ENCODE measurements at regions not wholly inside any gene's neighbourhood (a gene's known extent, or its start where the extent isn't known, plus 50 kb on each side); places are given as distances from the start of the nearest gene placed in this dataset.

- no peaks in the 10 kb centered on the region for H3K4me1 ChIP-seq (ENCODE audit: control insufficient read depth in 1 of 2, insufficient read depth in 2 of 2, low read length in 2 of 2)
- no peaks in the 10 kb centered on the region for H3K79me2 ChIP-seq (ENCODE audit: insufficient read depth, low read length)
- H3K4me3 ChIP-seq (replicated peaks in 1 of 2; ENCODE audit: low read depth in 1 of 2, low read length in 2 of 2) = no peak overlapping the region
- ATAC-seq (no peak), DNase-seq (ENCODE audit: low read depth, low spot score) (no peak)
- intact Hi-C loops (cut with micrococcal nuclease) = no loop called here
- no peaks in the 10 kb centered on the region for H3K27me3 ChIP-seq (ENCODE audit: insufficient read depth, low read length)
- no TSS peak for BruUV-seq (replicated peaks)
- H4K20me1 ChIP-seq (ENCODE audit: insufficient read depth) = no peaks in the 10 kb centered on the region
- ChIA-PET CTCF (no interaction called here), POLR2A (no interaction called here), RAD21 (ENCODE audit: low non-redundant PET in 1 of 2, low total read pairs in 2 of 2, uncharacterized antibody in 2 of 2, unreplicated experiment in 2 of 2) (no interaction called here)
- H3K9me3 ChIP-seq (ENCODE audit: control insufficient read depth in 1 of 2, insufficient read depth in 1 of 2, low read depth in 1 of 2, low read length in 2 of 2) = no peaks in the 10 kb centered on the region
- no peaks in the 10 kb centered on the region for H3K36me3 ChIP-seq (ENCODE audit: control insufficient read depth in 1 of 2, insufficient read depth in 2 of 2, low read length in 2 of 2)
- H3K9ac ChIP-seq (ENCODE audit: low read length) = no peak overlapping the region
- no peak overlapping the region for H3K27ac ChIP-seq (ENCODE audit: low read depth, low read length)
- H2AFZ ChIP-seq (ENCODE audit: low read depth, low read length, poor library complexity, severe bottlenecking) = no peak overlapping the region
- no peak for TF ChIP-seq EGR1 (IDR thresholded peaks at IDR 0.05; ENCODE audit: low read depth)
- TF ChIP-seq POLR2AphosphoS5 (IDR thresholded peaks at IDR 0.05; ENCODE audit: low read depth, low read length) = no peak
- no peak for TF ChIP-seq MAX (IDR thresholded peaks at IDR 0.05)
- H3K9me2 ChIP-seq (ENCODE audit: insufficient read depth) = no peaks in the 10 kb centered on the region
- no peak overlapping the region for H3K4me2 ChIP-seq (ENCODE audit: low read length)
These were observed 69.2 kb upstream of the PIK3C2G start for GRCh38 chr12:18192119-18192518.

GRCh38 chr12:18183141-18183540, 78.2 kb upstream of the PIK3C2G start:
- H3K9me2 ChIP-seq (ENCODE audit: insufficient read depth) = no peaks in the 10 kb centered on the region
- H3K27me3 ChIP-seq (ENCODE audit: insufficient read depth, low read length) = no peaks in the 10 kb centered on the region
- no peaks in the 10 kb centered on the region for H4K20me1 ChIP-seq (ENCODE audit: insufficient read depth)
- no peak overlapping the region for H3K9ac ChIP-seq (ENCODE audit: low read length)
- H3K27ac ChIP-seq (ENCODE audit: low read depth, low read length) = no peak overlapping the region
- no peak for ATAC-seq
- H3K4me3 ChIP-seq (replicated peaks in 1 of 2; ENCODE audit: low read depth in 1 of 2, low read length in 2 of 2) = no peak overlapping the region
- no peak overlapping the region for H3K4me2 ChIP-seq (ENCODE audit: low read length)
- intact Hi-C loops (cut with micrococcal nuclease) = no loop called here
- CTCF ChIA-PET = no interaction called here
- no TSS peak for BruUV-seq (replicated peaks)
- no peaks in the 10 kb centered on the region for H3K4me1 ChIP-seq (ENCODE audit: control insufficient read depth in 1 of 2, insufficient read depth in 2 of 2, low read length in 2 of 2)
- H2AFZ ChIP-seq (ENCODE audit: low read depth, low read length, poor library complexity, severe bottlenecking) = no peak overlapping the region
- POLR2A ChIA-PET = no interaction called here
- H3K9me3 ChIP-seq (ENCODE audit: control insufficient read depth in 1 of 2, insufficient read depth in 1 of 2, low read depth in 1 of 2, low read length in 2 of 2) = no peaks in the 10 kb centered on the region
- RAD21 ChIA-PET (ENCODE audit: low non-redundant PET in 1 of 2, low total read pairs in 2 of 2, uncharacterized antibody in 2 of 2, unreplicated experiment in 2 of 2) = no interaction called here
- DNase-seq (ENCODE audit: low read depth, low spot score) = no peak
- H3K36me3 ChIP-seq (ENCODE audit: control insufficient read depth in 1 of 2, insufficient read depth in 2 of 2, low read length in 2 of 2) = no peaks in the 10 kb centered on the region
- H3K79me2 ChIP-seq (ENCODE audit: insufficient read depth, low read length) = no peaks in the 10 kb centered on the region
- TF ChIP-seq, protein P1, sequence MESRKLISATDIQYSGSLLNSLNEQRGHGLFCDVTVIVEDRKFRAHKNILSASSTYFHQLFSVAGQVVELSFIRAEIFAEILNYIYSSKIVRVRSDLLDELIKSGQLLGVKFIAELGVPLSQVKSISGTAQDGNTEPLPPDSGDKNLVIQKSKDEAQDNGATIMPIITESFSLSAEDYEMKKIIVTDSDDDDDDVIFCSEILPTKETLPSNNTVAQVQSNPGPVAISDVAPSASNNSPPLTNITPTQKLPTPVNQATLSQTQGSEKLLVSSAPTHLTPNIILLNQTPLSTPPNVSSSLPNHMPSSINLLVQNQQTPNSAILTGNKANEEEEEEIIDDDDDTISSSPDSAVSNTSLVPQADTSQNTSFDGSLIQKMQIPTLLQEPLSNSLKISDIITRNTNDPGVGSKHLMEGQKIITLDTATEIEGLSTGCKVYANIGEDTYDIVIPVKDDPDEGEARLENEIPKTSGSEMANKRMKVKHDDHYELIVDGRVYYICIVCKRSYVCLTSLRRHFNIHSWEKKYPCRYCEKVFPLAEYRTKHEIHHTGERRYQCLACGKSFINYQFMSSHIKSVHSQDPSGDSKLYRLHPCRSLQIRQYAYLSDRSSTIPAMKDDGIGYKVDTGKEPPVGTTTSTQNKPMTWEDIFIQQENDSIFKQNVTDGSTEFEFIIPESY (IDR thresholded peaks at IDR 0.05; ENCODE audit: extremely low read depth, insufficient replicate concordance, low read length) = no peak
- TF ChIP-seq YY1 (IDR thresholded peaks at IDR 0.05; ENCODE audit: extremely low read depth, insufficient replicate concordance, low read depth, low read length) (no peak), TCF7L2 (IDR thresholded peaks at IDR 0.05; ENCODE audit: borderline replicate concordance, extremely low read depth, insufficient read depth, insufficient read length) (no peak), EZH2phosphoT487 (IDR thresholded peaks at IDR 0.05; ENCODE audit: borderline replicate concordance) (no peak), REST (IDR thresholded peaks at IDR 0.05; ENCODE audit: low read depth) (no peak), CEBPB (IDR thresholded peaks at IDR 0.05; ENCODE audit: low read depth) (no peak), FOSL1 (IDR thresholded peaks at IDR 0.05; ENCODE audit: low read depth) (no peak), ZFX (IDR thresholded peaks at IDR 0.05) (no peak), CTCF (IDR thresholded peaks at IDR 0.05 in 2 of 3, conservative IDR thresholded peaks at IDR 0.05 in 1 of 3; ENCODE audit: borderline replicate concordance in 1 of 3, insufficient read depth in 1 of 3, low read depth in 2 of 3, low read length in 2 of 3) (no peak)
- TF ChIP-seq, protein P2, sequence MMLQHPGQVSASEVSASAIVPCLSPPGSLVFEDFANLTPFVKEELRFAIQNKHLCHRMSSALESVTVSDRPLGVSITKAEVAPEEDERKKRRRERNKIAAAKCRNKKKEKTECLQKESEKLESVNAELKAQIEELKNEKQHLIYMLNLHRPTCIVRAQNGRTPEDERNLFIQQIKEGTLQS (IDR thresholded peaks at IDR 0.05) = no peak
